VCaP (cell line): ENCODE measurements at regions not wholly inside any gene's neighbourhood (a gene's known extent, or its start where the extent isn't known, plus 50 kb on each side); places are given as distances from the start of the nearest gene placed in this dataset.
"Not testable (repeated sequence)": the region's sequence is repeated elsewhere in the genome, so short reads cannot be mapped to it uniquely, and the experiment has no call there.

Source experiments
- H3K27ac ChIP-seq: fragments of 450-650 bp; 2 replicates; pipeline ENCODE4 v1.5.1; 2017
- TF ChIP-seq, protein P1 (sequence below): fragments of 450-650 bp; conservative IDR thresholded peaks from 2 replicates; pipeline ENCODE4 v1.5.1; 2017; ENCODE audit warnings: mild to moderate bottlenecking, moderate library complexity

DNA sequence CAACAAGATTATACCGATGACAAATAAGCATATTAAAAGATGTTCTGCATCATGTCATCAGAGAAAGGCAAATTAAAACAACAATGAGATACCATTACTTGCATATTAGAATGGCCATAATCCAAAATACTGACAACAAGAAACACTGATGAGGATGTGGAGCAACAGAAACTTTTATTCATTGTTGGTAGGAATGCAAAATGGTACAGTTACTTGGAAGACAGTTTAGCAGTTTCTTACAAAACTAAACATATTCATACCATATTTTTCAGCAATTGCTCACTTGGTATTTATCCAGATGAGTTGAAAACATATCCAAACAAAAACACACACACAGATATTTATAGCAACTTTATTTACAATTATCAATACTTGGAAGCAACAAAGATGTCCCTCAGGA, 160.9 kb upstream of the MME start:
- TF ChIP-seq, protein P1, sequence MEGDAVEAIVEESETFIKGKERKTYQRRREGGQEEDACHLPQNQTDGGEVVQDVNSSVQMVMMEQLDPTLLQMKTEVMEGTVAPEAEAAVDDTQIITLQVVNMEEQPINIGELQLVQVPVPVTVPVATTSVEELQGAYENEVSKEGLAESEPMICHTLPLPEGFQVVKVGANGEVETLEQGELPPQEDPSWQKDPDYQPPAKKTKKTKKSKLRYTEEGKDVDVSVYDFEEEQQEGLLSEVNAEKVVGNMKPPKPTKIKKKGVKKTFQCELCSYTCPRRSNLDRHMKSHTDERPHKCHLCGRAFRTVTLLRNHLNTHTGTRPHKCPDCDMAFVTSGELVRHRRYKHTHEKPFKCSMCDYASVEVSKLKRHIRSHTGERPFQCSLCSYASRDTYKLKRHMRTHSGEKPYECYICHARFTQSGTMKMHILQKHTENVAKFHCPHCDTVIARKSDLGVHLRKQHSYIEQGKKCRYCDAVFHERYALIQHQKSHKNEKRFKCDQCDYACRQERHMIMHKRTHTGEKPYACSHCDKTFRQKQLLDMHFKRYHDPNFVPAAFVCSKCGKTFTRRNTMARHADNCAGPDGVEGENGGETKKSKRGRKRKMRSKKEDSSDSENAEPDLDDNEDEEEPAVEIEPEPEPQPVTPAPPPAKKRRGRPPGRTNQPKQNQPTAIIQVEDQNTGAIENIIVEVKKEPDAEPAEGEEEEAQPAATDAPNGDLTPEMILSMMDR: no peak
- no peak overlapping the region for H3K27ac ChIP-seq

DNA sequence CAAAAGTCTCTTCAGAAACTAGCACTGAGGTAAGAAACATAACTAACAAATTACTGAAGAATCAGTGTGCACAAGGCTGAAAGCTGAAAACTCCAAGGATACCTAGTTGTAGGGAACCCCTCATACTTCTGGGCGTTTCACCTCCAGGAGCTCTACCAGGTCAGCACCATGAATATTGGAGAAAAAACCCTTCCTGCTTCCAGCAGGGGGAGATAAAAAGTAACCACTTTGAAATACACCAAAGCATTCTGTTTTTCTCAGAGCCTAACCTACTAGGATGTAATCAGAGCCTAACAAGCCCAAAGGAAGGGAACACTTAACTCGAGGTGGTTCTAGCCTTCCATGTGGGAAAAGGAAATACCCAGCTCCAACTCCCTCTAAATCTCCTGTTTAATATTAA, 175.8 kb upstream of the MME start:
- no peak overlapping the region for H3K27ac ChIP-seq
- TF ChIP-seq, protein P1: peak; percentile 65

DNA sequence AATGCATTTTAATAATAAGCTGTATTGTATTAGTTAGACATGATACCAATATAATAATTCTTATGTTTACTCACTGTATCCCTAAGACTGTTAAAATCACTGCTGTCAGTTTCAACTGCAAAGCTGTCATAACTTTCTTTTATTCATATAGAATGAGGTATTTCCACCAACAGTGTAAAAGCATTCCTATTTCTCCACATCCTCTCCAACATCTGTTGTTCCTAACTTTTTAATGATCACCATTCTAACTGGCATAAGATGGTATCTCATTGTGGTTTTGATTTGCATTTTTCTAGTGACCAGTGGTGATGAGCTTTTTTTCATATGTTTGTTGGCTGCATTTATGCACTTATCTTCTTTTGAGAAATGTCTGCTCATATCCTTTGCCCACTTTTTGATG, 177.6 kb upstream of the MME start:
- H3K27ac ChIP-seq: not testable (repeated sequence)

DNA sequence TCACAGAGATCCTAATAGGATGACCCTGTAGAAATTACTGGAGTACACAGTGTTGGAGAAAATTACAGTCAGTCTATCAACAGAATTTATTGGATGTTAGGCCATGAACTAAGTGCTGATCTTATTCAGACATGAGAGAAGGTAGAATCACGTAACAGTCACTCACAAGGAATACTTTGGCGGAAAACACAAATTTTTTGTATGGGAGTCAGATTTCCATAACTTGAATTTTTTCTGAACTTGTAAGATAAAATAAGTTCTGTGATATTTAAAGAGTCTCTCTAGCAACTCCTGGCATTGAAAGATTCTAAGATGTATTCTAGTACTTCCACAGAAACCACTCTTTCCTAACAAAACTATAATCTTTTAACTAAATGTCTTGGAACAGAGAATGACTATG, 178.8 kb upstream of the MME start:
- H3K27ac ChIP-seq: no peak overlapping the region
- TF ChIP-seq, protein P1: no peak

- TF ChIP-seq, protein P1: no peak
- no peak overlapping the region for H3K27ac ChIP-seq
Observed at GRCh38 chr3:154900816-154901215, 179.3 kb upstream of the MME start.

DNA sequence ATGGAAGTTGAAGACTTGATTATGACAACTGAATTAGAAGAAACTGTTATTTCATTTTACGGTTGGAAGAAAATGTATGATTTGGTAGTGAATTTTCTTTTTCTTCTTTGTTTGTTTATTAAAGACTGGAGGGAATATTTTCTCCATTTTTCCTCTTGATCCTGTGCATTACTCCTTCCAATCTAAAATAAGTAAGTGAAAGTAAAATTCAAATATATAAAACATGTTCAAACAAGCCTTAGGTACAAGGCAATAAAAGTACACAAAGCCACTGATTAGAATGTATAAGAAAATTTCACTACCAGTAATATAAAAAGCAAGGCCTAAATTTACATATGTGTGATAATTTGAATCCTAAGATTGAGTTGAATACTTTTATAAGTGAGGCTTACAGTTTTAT, 181.2 kb upstream of the MME start:
- TF ChIP-seq, protein P1: no peak
- no peak overlapping the region for H3K27ac ChIP-seq

GRCh38 chr3:154898443-154898842, 181.7 kb upstream of the MME start:
- no peak overlapping the region for H3K27ac ChIP-seq
- TF ChIP-seq, protein P1: no peak

- TF ChIP-seq, protein P1: no peak
- H3K27ac ChIP-seq: no peak overlapping the region
Observed at GRCh38 chr3:154893813-154894212, 186.3 kb upstream of the MME start.
